Stomach (tissue), 4 donors: ENCODE measurements at regions not wholly inside any gene's neighbourhood (a gene's known extent, or its start where the extent isn't known, plus 50 kb on each side); places are given as distances from the start of the nearest gene placed in this dataset.

Experiments used
- CTCF ChIP-seq, 7 experiments: fragments of 450-650 bp in 4 of 7; fragments of 200-600 bp in 3 of 7; sonication (generic) in 3 of 7; IDR thresholded peaks; one replicate each; pipeline ENCODE4 v1.5.1; 2016 to 2019; ENCODE audit warnings: antibody characterized with exemption in 7 of 7, control low read depth in 2 of 7, mild to moderate bottlenecking in 1 of 7
- EP300 ChIP-seq: sonication (generic); formaldehyde crosslinking; IDR thresholded peaks from one replicate; pipeline ENCODE4 v1.6.1; 2017; ENCODE audit warnings: antibody characterized with exemption
- POLR2AphosphoS5 ChIP-seq, 3 donors: sonication (generic); formaldehyde crosslinking; IDR thresholded peaks; one replicate each; pipeline ENCODE4 v1.6.1; 2016; ENCODE audit warnings: antibody characterized with exemption in 3 of 3

GRCh38 chr20:7452890-7453289 is 487.4 kb downstream of the HAO1 start:
- TF ChIP-seq CTCF (IDR thresholded peaks at IDR 0.05), result no peak
- no peak for TF ChIP-seq POLR2AphosphoS5 (IDR thresholded peaks at IDR 0.05)
- TF ChIP-seq EP300, result no peak
